BLaER1 treated with 17β-estradiol and CSF1 and Interleukin-3, amounts not matched to agents 10 nM and 100 nM (cell line): ENCODE measurements at regions not wholly inside any gene's neighbourhood (a gene's known extent, or its start where the extent isn't known, plus 50 kb on each side); places are given as distances from the start of the nearest gene placed in this dataset.

Experiments
- H3K27ac ChIP-seq, 11 experiments: shearing (Covaris generic); formaldehyde crosslinking; 2 replicates each; pipeline ENCODE4 v1.8.1; 2022
- H3K27me3 ChIP-seq, 11 experiments: shearing (Covaris generic); formaldehyde crosslinking; 2 replicates each; pipeline ENCODE4 v1.8.1; 2022
- H3K36me3 ChIP-seq, 11 experiments: shearing (Covaris generic); formaldehyde crosslinking; 2 replicates each; pipeline ENCODE4 v1.8.1; 2022
- H3K4me1 ChIP-seq, 10 experiments: shearing (Covaris generic); formaldehyde crosslinking; 2 replicates each; pipeline ENCODE4 v1.8.1; 2022
- H3K4me2 ChIP-seq, 11 experiments: shearing (Covaris generic); formaldehyde crosslinking; 2 replicates each; pipeline ENCODE4 v1.8.1; 2022
- H3K4me3 ChIP-seq, 10 experiments: shearing (Covaris generic); formaldehyde crosslinking; 2 replicates each; pipeline ENCODE4 v1.8.1; 2022
- H3K9ac ChIP-seq, 11 experiments: shearing (Covaris generic); formaldehyde crosslinking; 2 replicates each; pipeline ENCODE4 v1.8.1; 2022
- H3K9me3 ChIP-seq, 11 experiments: shearing (Covaris generic); formaldehyde crosslinking; replicated peaks in 1 of 11; 2 replicates each; pipeline ENCODE4 v1.8.1; 2022
- H4K20me1 ChIP-seq, 11 experiments: shearing (Covaris generic); formaldehyde crosslinking; 2 replicates each; pipeline ENCODE4 v1.8.1; 2022
- Cebpa-rat ChIP-seq, 11 experiments: shearing (Covaris generic); IDR thresholded peaks; 2 replicates each; pipeline ENCODE4 v1.8.1; 2022

DNA sequence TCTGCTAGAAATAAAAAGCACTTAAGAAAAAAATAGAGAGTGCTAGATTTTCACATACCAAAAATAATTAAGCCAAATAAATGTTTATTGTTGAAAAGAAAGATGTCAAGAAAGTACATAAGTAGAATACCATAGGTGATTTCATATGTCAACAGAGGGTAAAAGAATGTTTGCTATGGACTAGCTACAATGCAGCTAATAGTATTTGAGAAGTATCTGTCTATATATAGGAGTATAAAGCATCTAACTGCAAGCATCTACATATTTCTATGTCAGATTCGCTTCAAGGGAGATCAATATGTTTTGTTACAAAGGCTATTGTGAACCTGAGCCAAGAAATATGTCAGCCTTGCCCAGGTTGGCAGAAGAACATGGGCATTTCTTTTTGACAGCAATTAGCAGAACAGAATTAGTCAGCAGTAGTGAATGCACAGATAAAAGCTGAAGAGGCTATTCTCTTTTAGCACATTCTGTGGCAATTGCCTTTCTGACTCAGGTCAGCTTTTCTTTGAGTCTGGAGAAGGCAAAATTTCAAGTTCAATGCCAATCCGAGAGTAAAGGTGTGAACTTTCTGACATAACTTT is 140.1 kb downstream of the ALG10B start:
- no peaks in the 10 kb centered on the region for H4K20me1 ChIP-seq
- H3K9ac ChIP-seq: no peak overlapping the region
- H3K27me3 ChIP-seq: no peaks in the 10 kb centered on the region
- H3K4me1 ChIP-seq: no peaks in the 10 kb centered on the region
- H3K4me3 ChIP-seq: no peak overlapping the region
- TF ChIP-seq Cebpa-rat (IDR thresholded peaks at IDR 0.05): no peak
- no peak overlapping the region for H3K4me2 ChIP-seq
- no peak overlapping the region for H3K27ac ChIP-seq
- H3K9me3 ChIP-seq: no peaks in the 10 kb centered on the region
- H3K36me3 ChIP-seq: no peaks in the 10 kb centered on the region

DNA sequence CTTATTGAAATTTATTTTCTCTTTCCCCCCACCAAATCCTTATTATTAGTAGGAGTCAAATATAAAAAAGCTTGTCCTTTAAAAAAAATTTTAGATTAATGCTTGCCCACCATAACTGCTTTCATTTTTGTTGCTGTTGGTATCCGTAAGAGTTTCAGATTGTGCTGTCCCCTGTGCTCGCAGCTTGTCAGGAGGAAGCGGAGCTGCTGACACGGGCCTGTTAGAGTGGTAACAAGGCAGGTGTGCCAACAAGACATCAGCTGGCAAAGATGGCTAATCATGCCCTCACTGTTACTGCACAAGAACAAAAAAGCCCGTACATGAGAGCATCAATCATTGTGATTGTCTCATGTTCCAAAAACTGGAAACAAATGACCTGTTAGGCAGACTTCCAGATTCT is 148.4 kb downstream of the ALG10B start:
- Histone ChIP-seq H3K36me3 (no peaks in the 10 kb centered on the region), H3K9me3 (no peaks in the 10 kb centered on the region), H3K27ac (no peak overlapping the region), H3K4me1 (no peaks in the 10 kb centered on the region), H3K4me2 (no peak overlapping the region), H3K9ac (no peak overlapping the region), H3K4me3 (no peak overlapping the region), H3K27me3 (no peaks in the 10 kb centered on the region), H4K20me1 (no peaks in the 10 kb centered on the region)
- TF ChIP-seq Cebpa-rat (IDR thresholded peaks at IDR 0.05): no peak

DNA sequence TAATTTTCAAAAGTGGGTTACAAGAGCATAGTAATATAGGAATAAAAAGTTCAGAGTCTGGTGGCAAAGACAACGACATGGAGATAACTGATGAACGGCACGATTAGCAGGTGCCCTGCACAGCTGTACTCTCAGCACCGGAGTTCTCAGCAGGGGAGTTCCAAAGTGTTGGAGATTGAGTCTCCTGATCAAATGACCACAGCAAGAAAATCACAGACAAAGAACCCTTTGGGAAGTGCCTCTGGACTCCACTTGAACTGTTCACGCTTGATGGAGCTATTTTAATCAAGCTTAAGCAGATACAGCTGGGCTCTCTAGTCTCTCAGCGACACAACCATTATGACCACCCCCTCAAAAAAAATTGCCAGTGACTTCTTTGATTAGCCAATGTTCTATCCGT is 153.1 kb downstream of the ALG10B start:
- Histone ChIP-seq H3K9me3 (peaks cover 7 to 15% (median 8%) of the 10 kb centered on the region in 11 experiments), H3K27ac (no peak overlapping the region), H3K4me3 (no peak overlapping the region), H4K20me1 (no peaks in the 10 kb centered on the region), H3K36me3 (no peaks in the 10 kb centered on the region), H3K9ac (no peak overlapping the region), H3K4me2 (no peak overlapping the region), H3K4me1 (no peaks in the 10 kb centered on the region), H3K27me3 (no peaks in the 10 kb centered on the region)
- TF ChIP-seq Cebpa-rat (IDR thresholded peaks at IDR 0.05): no peak

DNA sequence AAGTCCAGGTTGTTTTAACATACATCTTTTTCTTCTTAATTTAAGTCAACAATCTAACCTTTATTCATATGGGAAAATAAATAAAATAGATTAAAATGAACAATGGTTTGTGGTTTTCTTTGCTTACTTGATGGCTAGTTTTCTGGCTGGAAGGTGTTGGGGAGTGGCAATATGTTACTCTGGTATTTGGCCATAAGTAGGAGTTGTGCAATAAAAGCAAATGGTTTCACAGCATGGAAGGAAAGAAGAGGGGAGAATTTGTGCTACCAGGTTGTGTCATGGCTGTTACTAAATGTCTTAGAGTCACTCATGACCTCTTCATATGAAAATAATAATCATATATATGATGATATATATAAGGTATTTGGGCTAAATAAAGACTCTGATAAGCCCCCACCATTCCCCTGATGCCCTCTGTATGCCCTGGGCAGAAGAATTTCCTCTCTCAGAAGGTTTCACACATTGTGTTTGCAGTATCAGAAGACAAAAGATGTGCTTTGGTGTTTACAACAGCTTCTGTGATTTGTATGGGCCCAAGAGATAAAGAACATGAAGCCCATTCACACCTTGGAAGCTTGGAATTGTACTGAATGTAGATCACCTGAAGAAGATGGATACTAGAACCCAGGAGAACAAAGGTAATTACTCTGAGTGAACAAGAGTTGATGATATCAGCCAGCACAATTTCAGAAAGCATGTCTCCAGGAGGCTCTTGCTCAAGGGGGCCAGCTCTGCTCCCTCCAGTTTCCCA is 160.9 kb downstream of the ALG10B start:
- Histone ChIP-seq H3K27me3 (no peaks in the 10 kb centered on the region), H3K9ac (no peak overlapping the region), H3K27ac (no peak overlapping the region), H4K20me1 (no peaks in the 10 kb centered on the region), H3K9me3 (peaks cover 7 to 15% (median 8%) of the 10 kb centered on the region in 11 experiments), H3K36me3 (no peaks in the 10 kb centered on the region), H3K4me1 (peaks cover 0 to 10% (median 0%) of the 10 kb centered on the region in 10 experiments; a peak in 1 of 20 replicates), H3K4me2 (no peak overlapping the region), H3K4me3 (no peak overlapping the region)
- TF ChIP-seq Cebpa-rat (IDR thresholded peaks at IDR 0.05): no peak

DNA sequence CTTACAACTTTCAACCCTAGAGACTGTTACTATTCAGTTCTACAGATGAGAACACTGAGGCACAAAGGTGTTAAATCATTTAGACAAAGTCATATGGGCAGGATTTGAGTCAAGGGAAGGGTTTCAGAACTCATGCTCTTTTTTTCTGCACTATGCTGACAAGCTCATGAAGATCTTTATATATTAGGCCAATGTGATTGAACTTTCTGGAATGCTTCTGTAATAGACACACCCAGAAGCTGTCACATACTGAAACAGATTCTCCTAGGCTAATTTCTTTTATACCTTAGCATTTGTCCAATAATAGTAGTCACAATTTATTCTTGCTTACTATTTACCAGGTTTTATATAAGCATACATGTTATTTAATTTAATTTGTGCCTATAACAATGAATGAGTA is 164.0 kb downstream of the ALG10B start:
- Histone ChIP-seq H4K20me1 (no peaks in the 10 kb centered on the region), H3K4me1 (peaks cover 0 to 10% (median 0%) of the 10 kb centered on the region in 10 experiments; a peak in 1 of 20 replicates), H3K9ac (no peak overlapping the region), H3K9me3 (no peaks in the 10 kb centered on the region), H3K27me3 (no peaks in the 10 kb centered on the region), H3K36me3 (no peaks in the 10 kb centered on the region), H3K4me3 (no peak overlapping the region), H3K4me2 (no peak overlapping the region), H3K27ac (no peak overlapping the region)
- no peak for TF ChIP-seq Cebpa-rat (IDR thresholded peaks at IDR 0.05)

DNA sequence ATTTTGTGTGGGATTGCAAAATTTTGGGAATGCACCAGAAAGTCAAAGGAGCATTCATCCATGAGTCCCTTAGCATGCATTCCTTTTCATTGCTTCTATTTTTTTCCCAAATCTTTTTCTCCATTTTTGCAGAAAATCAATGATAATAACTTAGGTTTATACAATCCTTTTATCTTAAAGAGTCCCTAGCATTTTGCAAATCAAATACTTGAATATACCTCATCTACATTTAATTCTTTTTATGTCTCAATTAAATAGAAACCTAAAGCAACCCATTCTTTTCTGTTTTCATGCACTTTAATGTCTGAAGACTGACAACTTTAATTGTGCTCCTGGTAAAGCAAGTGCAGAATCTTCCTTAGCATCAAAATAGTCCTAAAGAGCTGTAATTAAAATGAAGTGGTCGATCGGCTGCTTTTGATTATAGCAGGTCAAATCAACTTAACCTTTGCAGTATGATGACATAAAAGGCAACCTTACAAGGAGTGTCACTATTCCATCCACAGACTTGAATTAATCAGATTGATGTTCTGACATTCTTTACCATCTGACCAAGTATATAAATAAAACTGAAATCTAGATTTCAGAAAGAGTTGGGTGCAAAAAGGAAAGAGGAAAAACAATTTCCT is 168.4 kb downstream of the ALG10B start:
- no peak overlapping the region for H3K4me3 ChIP-seq
- no peak overlapping the region for H3K9ac ChIP-seq
- H3K4me1 ChIP-seq: peaks cover 0 to 10% (median 0%) of the 10 kb centered on the region in 10 experiments; a peak in 1 of 20 replicates
- no peaks in the 10 kb centered on the region for H3K9me3 ChIP-seq
- no peak overlapping the region for H3K27ac ChIP-seq
- H3K4me2 ChIP-seq: no peak overlapping the region
- H4K20me1 ChIP-seq: no peaks in the 10 kb centered on the region
- TF ChIP-seq Cebpa-rat (IDR thresholded peaks at IDR 0.05): no peak
- H3K27me3 ChIP-seq: no peaks in the 10 kb centered on the region
- no peaks in the 10 kb centered on the region for H3K36me3 ChIP-seq

DNA sequence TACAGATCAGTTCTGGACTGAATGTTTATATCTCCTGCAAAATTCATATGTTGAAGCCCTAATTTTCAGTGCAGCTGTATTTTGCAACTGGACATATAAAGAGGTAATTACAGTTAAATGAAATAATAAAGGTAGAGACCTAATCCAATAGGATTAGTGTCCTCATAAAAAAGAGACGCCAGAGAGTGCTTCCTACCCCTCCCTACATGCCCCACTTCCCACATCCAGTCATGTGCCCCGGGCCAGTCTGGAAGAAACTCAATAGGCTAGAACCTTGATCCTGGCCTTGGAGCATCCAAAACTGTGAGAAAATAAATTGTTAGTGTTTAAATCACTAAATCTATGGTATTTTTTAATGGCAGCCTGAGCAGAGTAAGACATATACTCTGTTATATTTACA is 172.3 kb downstream of the ALG10B start:
- H4K20me1 ChIP-seq: no peaks in the 10 kb centered on the region
- no peak overlapping the region for H3K4me2 ChIP-seq
- no peak overlapping the region for H3K27ac ChIP-seq
- no peaks in the 10 kb centered on the region for H3K4me1 ChIP-seq
- TF ChIP-seq Cebpa-rat (IDR thresholded peaks at IDR 0.05): no peak
- H3K9ac ChIP-seq: no peak overlapping the region
- H3K36me3 ChIP-seq: no peaks in the 10 kb centered on the region
- no peak overlapping the region for H3K4me3 ChIP-seq
- no peaks in the 10 kb centered on the region for H3K9me3 ChIP-seq
- no peaks in the 10 kb centered on the region for H3K27me3 ChIP-seq

DNA sequence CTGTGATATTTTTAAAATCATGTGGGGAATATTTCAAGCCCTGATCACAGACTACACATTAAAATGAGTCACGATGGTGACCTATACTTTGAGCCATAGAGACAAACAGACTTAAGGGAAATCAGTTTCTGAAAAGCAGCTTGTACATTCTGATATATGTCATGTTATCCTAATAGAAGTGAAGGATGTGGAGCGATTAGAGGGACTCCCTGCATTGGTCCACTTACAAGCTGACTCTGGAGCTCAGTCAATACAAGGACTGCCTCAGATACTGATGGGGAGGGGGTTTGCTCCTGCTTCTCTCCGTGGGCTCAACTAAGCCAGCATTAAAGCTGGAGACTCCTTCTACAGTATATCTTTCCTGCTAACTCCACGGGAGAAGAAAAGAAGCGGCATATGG is 173.5 kb downstream of the ALG10B start:
- no peak overlapping the region for H3K4me2 ChIP-seq
- no peak overlapping the region for H3K27ac ChIP-seq
- H3K36me3 ChIP-seq: no peaks in the 10 kb centered on the region
- H3K9me3 ChIP-seq: no peaks in the 10 kb centered on the region
- no peak overlapping the region for H3K4me3 ChIP-seq
- H3K9ac ChIP-seq: no peak overlapping the region
- no peak for TF ChIP-seq Cebpa-rat (IDR thresholded peaks at IDR 0.05)
- no peaks in the 10 kb centered on the region for H3K27me3 ChIP-seq
- H4K20me1 ChIP-seq: no peaks in the 10 kb centered on the region
- no peaks in the 10 kb centered on the region for H3K4me1 ChIP-seq

DNA sequence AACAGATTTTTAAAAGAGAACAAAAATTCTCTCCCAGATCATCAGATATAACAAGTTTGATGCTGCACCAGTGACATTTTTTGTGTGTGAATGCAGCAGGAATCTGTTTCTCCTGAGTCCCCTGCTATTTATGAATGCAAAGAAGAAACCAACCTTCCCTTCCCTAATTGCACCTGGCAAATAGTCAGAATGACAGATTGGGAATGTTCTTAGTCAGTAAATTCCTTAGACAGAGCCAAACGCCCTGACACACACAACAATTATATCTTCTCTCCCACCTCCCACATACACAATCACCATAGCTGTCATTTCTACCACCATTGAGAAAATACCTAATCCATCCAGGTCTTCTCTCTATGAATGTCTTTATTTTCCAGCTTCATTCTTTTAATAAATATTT is 174.4 kb downstream of the ALG10B start:
- TF ChIP-seq Cebpa-rat (IDR thresholded peaks at IDR 0.05): no peak
- Histone ChIP-seq H4K20me1 (no peaks in the 10 kb centered on the region), H3K9me3 (no peaks in the 10 kb centered on the region), H3K36me3 (no peaks in the 10 kb centered on the region), H3K27me3 (no peaks in the 10 kb centered on the region), H3K27ac (no peak overlapping the region), H3K4me1 (no peaks in the 10 kb centered on the region), H3K4me3 (no peak overlapping the region), H3K9ac (no peak overlapping the region), H3K4me2 (no peak overlapping the region)

DNA sequence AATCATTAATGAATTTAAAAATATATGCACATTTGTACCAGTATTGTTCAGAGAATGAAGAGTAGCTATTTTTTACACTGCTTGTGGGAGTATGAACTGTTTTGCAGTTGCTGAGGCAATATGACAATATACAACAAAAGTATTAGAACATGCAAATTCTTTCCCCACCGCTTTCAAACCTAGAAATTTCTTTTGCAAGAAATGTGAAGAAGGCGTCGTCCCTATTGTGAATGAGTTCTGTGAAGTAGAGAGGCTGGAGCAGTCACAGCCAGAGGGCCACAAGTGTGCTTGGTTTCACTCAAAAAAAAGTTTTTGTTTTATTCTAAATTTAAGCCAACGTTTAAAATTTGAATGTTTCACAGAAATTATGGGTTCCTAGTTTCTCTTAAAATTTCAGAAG is 184.9 kb downstream of the ALG10B start:
- Histone ChIP-seq H4K20me1 (no peaks in the 10 kb centered on the region), H3K4me2 (no peak overlapping the region), H3K9ac (no peak overlapping the region)

More for the DNA sequence above, 184.9 kb downstream of the ALG10B start:
- Histone ChIP-seq H3K36me3 (no peaks in the 10 kb centered on the region), H3K27me3 (no peaks in the 10 kb centered on the region), H3K4me1 (no peaks in the 10 kb centered on the region), H3K4me3 (no peak overlapping the region), H3K9me3 (peaks cover 9 to 11% (median 11%) of the 10 kb centered on the region in 11 experiments; a peak in 21 of 22 replicates), H3K27ac (no peak overlapping the region)
- no peak for TF ChIP-seq Cebpa-rat (IDR thresholded peaks at IDR 0.05)
